ENCODE measurements at regions not wholly inside any gene's neighbourhood (a gene's known extent, or its start where the extent isn't known, plus 50 kb on each side); places are given as distances from the start of the nearest gene placed in this dataset.
"Not testable (repeated sequence)": the region's sequence is repeated elsewhere in the genome, so short reads cannot be mapped to it uniquely, and the experiment has no call there.

GRCh38 chr17:70318051-70318450, 148.7 kb downstream of the KCNJ2 start:
- no peaks in the 10 kb centered on the region for H3K36me3 Mint-ChIP-seq (ENCODE audit: low read depth)
- H3K9me3 Mint-ChIP-seq = no peaks in the 10 kb centered on the region
- H3K4me3 Mint-ChIP-seq = no peak overlapping the region
- DNase-seq = no peak
- H3K4me1 Mint-ChIP-seq = no peaks in the 10 kb centered on the region
- H3K27ac Mint-ChIP-seq = no peak overlapping the region
- ChIA-PET CTCF (interaction anchor here (0.6 kb wide), 1 partner anchor 1364 kb away, joined by 3 read pairs; no protein-coding TSS in a partner anchor), POLR2A (no interaction called here)
- no peaks in the 10 kb centered on the region for H3K27me3 Mint-ChIP-seq

DNA sequence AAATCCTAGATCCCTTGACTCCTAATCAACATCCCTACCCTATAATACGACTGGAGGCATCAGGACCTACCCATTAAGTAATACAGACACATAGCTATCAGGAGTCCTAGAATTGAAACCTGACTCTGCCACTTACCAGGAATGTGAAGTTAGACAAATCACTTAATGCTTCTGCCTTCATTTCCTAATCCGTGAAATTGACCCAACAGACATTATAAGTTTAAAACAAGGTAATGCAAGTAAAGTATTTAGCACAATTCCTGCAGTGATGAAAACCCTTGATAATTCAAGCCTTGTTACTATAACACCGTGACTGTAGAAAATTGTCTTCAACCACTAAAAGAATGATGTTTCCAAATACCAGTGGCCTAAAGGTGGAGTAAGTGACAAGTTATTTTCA, 150.2 kb downstream of the KCNJ2 start:
- CTCF ChIA-PET = no interaction called here
- H3K27me3 Mint-ChIP-seq = no peaks in the 10 kb centered on the region

GRCh38 chr17:70320673-70321345, 151.5 kb downstream of the KCNJ2 start:
- DNase-seq = no peak
- H3K9me3 Mint-ChIP-seq = no peaks in the 10 kb centered on the region
- POLR2A ChIA-PET = no interaction called here
- H3K27ac Mint-ChIP-seq = no peak overlapping the region
- no peak overlapping the region for H3K4me3 Mint-ChIP-seq
- H3K4me1 Mint-ChIP-seq = no peaks in the 10 kb centered on the region
- CTCF ChIA-PET = no interaction called here
- no peaks in the 10 kb centered on the region for H3K27me3 Mint-ChIP-seq
- no peaks in the 10 kb centered on the region for H3K36me3 Mint-ChIP-seq (ENCODE audit: low read depth)

More for the DNA sequence above, 150.2 kb downstream of the KCNJ2 start:
- H3K4me3 Mint-ChIP-seq = no peak overlapping the region
- no peak for DNase-seq
- no peaks in the 10 kb centered on the region for H3K9me3 Mint-ChIP-seq
- H3K27ac Mint-ChIP-seq = no peak overlapping the region
- POLR2A ChIA-PET = no interaction called here
- no peaks in the 10 kb centered on the region for H3K36me3 Mint-ChIP-seq (ENCODE audit: low read depth)
- H3K4me1 Mint-ChIP-seq = no peaks in the 10 kb centered on the region

DNA sequence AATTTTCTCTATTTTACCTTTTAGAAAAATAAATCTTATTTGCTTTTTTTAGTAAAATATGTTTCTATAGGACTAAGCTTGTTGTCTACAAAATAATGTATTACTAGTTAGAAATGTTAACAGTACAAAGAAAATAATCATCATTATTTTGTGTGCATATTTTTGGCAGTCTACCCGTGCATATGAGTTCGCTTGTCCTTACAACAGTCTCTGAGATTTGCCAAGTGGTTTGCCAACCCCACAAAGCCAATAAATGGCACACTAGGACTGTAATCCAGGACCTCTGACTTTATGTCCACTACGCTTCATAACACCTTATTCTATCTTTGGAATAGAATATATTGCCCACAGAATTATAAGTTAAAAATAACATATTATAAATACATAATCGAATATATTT, 152.0 kb downstream of the KCNJ2 start:
- Mint-ChIP-seq H3K36me3 (ENCODE audit: low read depth) (no peaks in the 10 kb centered on the region), H3K4me3 (no peak overlapping the region), H3K4me1 (no peaks in the 10 kb centered on the region), H3K27ac (no peak overlapping the region), H3K9me3 (no peaks in the 10 kb centered on the region), H3K27me3 (no peaks in the 10 kb centered on the region)
- no peak for DNase-seq
- ChIA-PET POLR2A (no interaction called here), CTCF (no interaction called here)

- POLR2A ChIA-PET = no interaction called here
Observed at GRCh38 chr17:70323269-70323668, 153.9 kb downstream of the KCNJ2 start.

DNA sequence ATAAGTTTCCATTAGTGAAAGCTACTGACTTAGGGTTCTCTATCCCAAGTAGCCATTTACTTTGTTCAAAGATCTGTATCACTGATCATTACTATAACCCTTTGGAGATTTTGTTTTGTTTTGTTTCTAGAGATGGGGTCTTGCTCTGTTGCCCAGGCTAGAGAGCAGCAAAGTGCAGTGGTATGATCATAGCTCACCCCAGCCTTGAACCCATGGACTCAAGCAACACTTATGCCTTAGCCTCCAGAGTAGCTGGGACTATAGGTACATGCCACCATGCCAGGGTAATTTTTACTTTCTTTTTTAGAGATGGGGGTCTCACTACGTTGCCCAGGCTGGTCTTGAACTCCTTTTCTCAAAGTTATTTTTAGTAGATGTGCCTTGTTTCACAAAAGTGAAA, 154.7 kb downstream of the KCNJ2 start:
- no peak for DNase-seq
- CTCF ChIA-PET = no interaction called here
- no peaks in the 10 kb centered on the region for H3K9me3 Mint-ChIP-seq
- no peaks in the 10 kb centered on the region for H3K36me3 Mint-ChIP-seq (ENCODE audit: low read depth)
- H3K4me3 Mint-ChIP-seq = no peak overlapping the region
- H3K4me1 Mint-ChIP-seq = no peaks in the 10 kb centered on the region
- no peak overlapping the region for H3K27ac Mint-ChIP-seq
- no peaks in the 10 kb centered on the region for H3K27me3 Mint-ChIP-seq
- POLR2A ChIA-PET = no interaction called here

More at GRCh38 chr17:70323269-70323668, 153.9 kb downstream of the KCNJ2 start:
- Mint-ChIP-seq H3K9me3 (no peaks in the 10 kb centered on the region), H3K4me1 (no peaks in the 10 kb centered on the region), H3K4me3 (no peak overlapping the region), H3K27ac (no peak overlapping the region), H3K27me3 (no peaks in the 10 kb centered on the region), H3K36me3 (ENCODE audit: low read depth) (no peaks in the 10 kb centered on the region)
- no peak for DNase-seq
- CTCF ChIA-PET = no interaction called here

- no peaks in the 10 kb centered on the region for H3K36me3 Mint-ChIP-seq (ENCODE audit: low read depth)
- H3K27me3 Mint-ChIP-seq = no peaks in the 10 kb centered on the region
- ChIA-PET CTCF (no interaction called here), POLR2A (no interaction called here)
- no peaks in the 10 kb centered on the region for H3K9me3 Mint-ChIP-seq
- no peaks in the 10 kb centered on the region for H3K4me1 Mint-ChIP-seq
- DNase-seq = no peak
- H3K4me3 Mint-ChIP-seq = no peak overlapping the region
- no peak overlapping the region for H3K27ac Mint-ChIP-seq
Observed at GRCh38 chr17:70327279-70327678, 157.9 kb downstream of the KCNJ2 start.

- no peak for DNase-seq
- H3K4me1 Mint-ChIP-seq = no peaks in the 10 kb centered on the region
- no peaks in the 10 kb centered on the region for H3K36me3 Mint-ChIP-seq (ENCODE audit: low read depth)
- H3K27ac Mint-ChIP-seq = no peak overlapping the region
- ChIA-PET CTCF (no interaction called here), POLR2A (no interaction called here)
- no peak overlapping the region for H3K4me3 Mint-ChIP-seq
- no peaks in the 10 kb centered on the region for H3K27me3 Mint-ChIP-seq
- H3K9me3 Mint-ChIP-seq = no peaks in the 10 kb centered on the region
Observed at GRCh38 chr17:70327723-70328122, 158.4 kb downstream of the KCNJ2 start.

GRCh38 chr17:70329721-70330120, 160.4 kb downstream of the KCNJ2 start:
- Mint-ChIP-seq H3K27me3 (no peaks in the 10 kb centered on the region), H3K36me3 (ENCODE audit: low read depth) (no peaks in the 10 kb centered on the region), H3K4me1 (no peaks in the 10 kb centered on the region), H3K9me3 (no peaks in the 10 kb centered on the region), H3K27ac (no peak overlapping the region), H3K4me3 (no peak overlapping the region)
- ChIA-PET CTCF (no interaction called here), POLR2A (no interaction called here)
- DNase-seq = no peak

- H3K9me3 Mint-ChIP-seq; H3K4me1 Mint-ChIP-seq; DNase-seq; POLR2A ChIA-PET; H3K27ac Mint-ChIP-seq; H3K27me3 Mint-ChIP-seq; H3K4me3 Mint-ChIP-seq; CTCF ChIA-PET; H3K36me3 Mint-ChIP-seq (ENCODE audit: low read depth): not testable (repeated sequence)
Observed at GRCh38 chr17:70331066-70331465, 161.7 kb downstream of the KCNJ2 start.

DNA sequence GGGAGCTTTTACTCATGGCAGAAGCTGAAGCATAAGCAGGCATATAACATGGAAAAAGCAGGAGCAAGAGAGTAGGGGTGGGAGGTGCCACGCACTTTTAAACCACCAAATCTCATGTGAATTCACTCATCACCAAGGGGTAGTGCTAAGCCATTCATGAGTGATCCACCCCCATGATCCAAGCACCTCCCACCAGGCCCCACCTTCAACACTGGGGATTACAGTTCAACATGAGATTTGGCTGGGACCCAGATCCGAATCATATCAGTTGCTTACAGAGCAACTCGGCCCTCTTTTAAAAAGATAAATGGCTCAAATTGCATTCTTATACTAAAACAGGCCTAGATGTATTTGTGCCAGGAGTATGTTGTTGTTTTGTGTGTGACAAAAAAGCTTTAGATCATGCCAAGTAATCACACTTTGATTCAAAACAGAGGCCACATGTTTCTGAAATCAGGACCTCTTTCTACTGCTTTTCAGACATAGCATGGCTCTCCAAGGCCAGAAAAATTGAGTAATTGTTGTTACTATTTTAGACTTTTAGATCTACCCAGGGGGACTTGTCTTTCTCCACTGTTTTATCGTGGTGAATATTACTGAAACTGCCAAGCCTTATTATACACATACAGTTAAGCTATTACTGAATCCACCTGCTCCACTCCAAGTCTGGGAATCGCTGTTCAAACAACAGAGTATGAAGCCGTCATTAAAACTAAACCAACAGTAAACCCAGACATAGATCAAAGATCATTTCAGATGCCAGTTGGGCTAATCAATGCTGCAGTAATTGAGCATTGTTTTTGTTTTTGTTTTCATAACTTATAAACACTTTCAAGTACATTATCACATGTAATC, 163.3 kb downstream of the KCNJ2 start:
- Mint-ChIP-seq H3K27me3 (no peaks in the 10 kb centered on the region), H3K4me3 (no peak overlapping the region), H3K9me3 (no peaks in the 10 kb centered on the region), H3K36me3 (ENCODE audit: low read depth) (no peaks in the 10 kb centered on the region), H3K4me1 (no peaks in the 10 kb centered on the region), H3K27ac (no peak overlapping the region)
- no peak for DNase-seq
- ChIA-PET CTCF (no interaction called here), POLR2A (no interaction called here)

DNA sequence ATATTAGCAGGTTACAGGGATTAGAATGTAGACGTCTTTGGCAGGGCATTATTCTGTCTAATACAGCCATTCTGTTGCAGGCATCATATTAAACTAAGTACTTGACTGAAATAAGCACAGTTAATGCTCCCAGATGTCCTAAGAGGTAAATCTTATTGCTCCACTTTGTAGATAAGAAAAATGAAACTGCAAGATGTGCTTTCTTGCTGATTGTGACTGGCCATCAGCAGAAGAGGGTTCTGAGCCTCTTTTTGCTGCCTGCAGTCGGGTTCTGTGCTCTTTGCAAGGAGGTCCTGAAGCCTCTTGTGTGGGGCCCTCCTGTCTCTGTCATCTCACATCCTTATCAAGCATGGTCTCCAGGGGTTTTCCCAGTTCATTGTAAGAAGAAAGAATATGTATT, 167.1 kb downstream of the KCNJ2 start:
- no peaks in the 10 kb centered on the region for H3K36me3 Mint-ChIP-seq (ENCODE audit: low read depth)
- H3K4me3 Mint-ChIP-seq = no peak overlapping the region
- ChIA-PET POLR2A (no interaction called here), CTCF (no interaction called here)
- H3K9me3 Mint-ChIP-seq = no peaks in the 10 kb centered on the region
- H3K4me1 Mint-ChIP-seq = no peaks in the 10 kb centered on the region
- H3K27ac Mint-ChIP-seq = no peak overlapping the region
- no peak for DNase-seq
- H3K27me3 Mint-ChIP-seq = no peaks in the 10 kb centered on the region

- Mint-ChIP-seq H3K9me3 (peaks cover 5% of the 10 kb centered on the region), H3K27ac (no peak overlapping the region), H3K36me3 (ENCODE audit: low read depth) (no peaks in the 10 kb centered on the region), H3K4me1 (peaks cover 7% of the 10 kb centered on the region), H3K27me3 (no peaks in the 10 kb centered on the region), H3K4me3 (no peak overlapping the region)
- ChIA-PET CTCF (no interaction called here), POLR2A (no interaction called here)
- DNase-seq = no peak
Observed at GRCh38 chr17:70338946-70339354, 169.6 kb downstream of the KCNJ2 start.

DNA sequence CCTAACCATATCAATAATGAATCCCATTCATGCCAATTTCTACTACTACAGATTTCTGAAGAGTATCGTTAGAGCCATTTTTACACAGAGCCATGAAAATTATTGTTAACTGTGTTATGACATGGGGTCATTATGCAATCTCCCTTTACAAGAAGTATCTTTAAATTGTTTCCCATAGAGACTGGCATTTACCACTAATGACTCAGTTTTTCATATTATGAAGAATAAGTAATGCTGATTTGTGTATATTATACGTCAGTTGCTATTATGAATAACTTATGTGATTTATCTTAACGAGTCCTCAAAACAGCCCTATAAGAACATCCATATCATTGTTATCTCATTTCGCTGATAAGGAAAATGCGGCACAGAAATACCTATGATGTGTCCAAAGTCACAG, 173.8 kb downstream of the KCNJ2 start:
- Mint-ChIP-seq H3K36me3 (ENCODE audit: low read depth) (no peaks in the 10 kb centered on the region), H3K27me3 (no peaks in the 10 kb centered on the region), H3K9me3 (peaks cover 5% of the 10 kb centered on the region), H3K27ac (no peak overlapping the region), H3K4me3 (no peak overlapping the region), H3K4me1 (peaks cover 19% of the 10 kb centered on the region)
- ChIA-PET CTCF (no interaction called here), POLR2A (no interaction called here)
- DNase-seq = no peak
